ENCODE measurements at regions not wholly inside any gene's neighbourhood (a gene's known extent, or its start where the extent isn't known, plus 50 kb on each side); places are given as distances from the start of the nearest gene placed in this dataset.

DNA sequence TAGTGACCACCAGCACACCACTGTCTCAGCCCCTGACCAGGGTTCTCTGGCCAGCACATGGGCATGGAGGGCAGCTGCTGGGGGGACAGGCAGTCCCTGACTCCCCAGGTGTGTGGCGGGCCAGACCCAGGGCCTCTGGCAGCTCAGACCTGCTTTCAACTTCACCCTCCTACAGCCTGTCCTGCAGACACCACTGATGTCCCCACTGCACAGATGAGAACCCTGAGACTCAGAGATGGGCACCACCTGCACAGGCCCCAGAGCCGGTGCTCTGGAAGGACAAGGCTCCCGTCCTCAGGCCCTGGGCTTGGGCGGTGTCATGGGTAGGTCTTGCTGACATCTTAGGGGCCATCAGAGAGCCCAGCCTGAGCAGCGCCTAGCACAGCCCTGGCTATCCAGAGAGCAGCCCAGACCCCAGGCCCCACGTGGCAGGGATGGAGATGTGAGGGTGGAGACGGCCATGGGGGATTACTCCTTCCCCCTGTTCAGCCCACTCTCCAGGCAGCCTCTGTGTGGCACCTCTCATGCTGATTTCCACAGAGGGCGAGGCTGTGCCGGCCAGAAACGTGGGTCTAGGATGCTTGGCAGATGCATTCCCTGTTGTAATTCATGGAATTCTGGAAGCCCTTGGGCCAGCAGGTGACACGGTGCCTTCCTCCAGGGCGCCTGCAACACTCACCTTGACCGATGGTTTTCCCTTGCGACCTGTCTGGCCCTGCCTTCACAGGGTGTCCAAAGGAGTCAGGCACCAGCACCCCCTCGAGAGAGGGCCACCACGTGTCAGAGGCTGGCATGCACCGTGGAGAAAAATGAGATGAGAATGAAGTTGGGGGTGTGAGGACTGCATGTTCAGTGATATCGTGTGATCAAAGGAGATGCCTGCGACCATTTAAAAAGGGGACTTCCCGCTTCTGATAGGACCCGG is 61.2 kb upstream of the GLI2 start:
- Histone ChIP-seq H4K20me1 (replicated peaks; ENCODE audit: insufficient read depth) (no peaks in the 10 kb centered on the region), H3K79me2 (replicated peaks; ENCODE audit: insufficient read depth) (no peaks in the 10 kb centered on the region), H3K4me2 (no peak overlapping the region), H3K9me2 (ENCODE audit: insufficient read depth) (no peaks in the 10 kb centered on the region), H3K27me3 (ENCODE audit: insufficient read depth) (peaks cover 7% of the 10 kb centered on the region; the same call in 1 of the 2 replicates), H3K4me3 (no peak overlapping the region), H3K4me1 (ENCODE audit: insufficient read depth) (no peaks in the 10 kb centered on the region), H3K27ac (ENCODE audit: low read depth) (no peak overlapping the region), H3F3A (replicated peaks; ENCODE audit: low read depth) (no peaks in the 10 kb centered on the region), H3K36me3 (ENCODE audit: insufficient read depth) (no peaks in the 10 kb centered on the region), H2AFZ (no peak overlapping the region)
- TF ChIP-seq ETS1 (IDR thresholded peaks at IDR 0.05), result no peak
- no peak for TF ChIP-seq NANOG (IDR thresholded peaks at IDR 0.05; ENCODE audit: borderline replicate concordance)
- TF ChIP-seq, protein P1, sequence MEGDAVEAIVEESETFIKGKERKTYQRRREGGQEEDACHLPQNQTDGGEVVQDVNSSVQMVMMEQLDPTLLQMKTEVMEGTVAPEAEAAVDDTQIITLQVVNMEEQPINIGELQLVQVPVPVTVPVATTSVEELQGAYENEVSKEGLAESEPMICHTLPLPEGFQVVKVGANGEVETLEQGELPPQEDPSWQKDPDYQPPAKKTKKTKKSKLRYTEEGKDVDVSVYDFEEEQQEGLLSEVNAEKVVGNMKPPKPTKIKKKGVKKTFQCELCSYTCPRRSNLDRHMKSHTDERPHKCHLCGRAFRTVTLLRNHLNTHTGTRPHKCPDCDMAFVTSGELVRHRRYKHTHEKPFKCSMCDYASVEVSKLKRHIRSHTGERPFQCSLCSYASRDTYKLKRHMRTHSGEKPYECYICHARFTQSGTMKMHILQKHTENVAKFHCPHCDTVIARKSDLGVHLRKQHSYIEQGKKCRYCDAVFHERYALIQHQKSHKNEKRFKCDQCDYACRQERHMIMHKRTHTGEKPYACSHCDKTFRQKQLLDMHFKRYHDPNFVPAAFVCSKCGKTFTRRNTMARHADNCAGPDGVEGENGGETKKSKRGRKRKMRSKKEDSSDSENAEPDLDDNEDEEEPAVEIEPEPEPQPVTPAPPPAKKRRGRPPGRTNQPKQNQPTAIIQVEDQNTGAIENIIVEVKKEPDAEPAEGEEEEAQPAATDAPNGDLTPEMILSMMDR (conservative IDR thresholded peaks at IDR 0.05; ENCODE audit: low read depth in 2 of 2), result no peak
- no peak for TF ChIP-seq STAT1 (IDR thresholded peaks at IDR 0.05; ENCODE audit: unreplicated experiment)
- H3K27ac Mint-ChIP-seq, result no peak overlapping the region
- H3K36me3 Mint-ChIP-seq (ENCODE audit: low read depth), result no peaks in the 10 kb centered on the region
- H3K4me3 Mint-ChIP-seq, result no peak overlapping the region
- peaks cover 2% of the 10 kb centered on the region; the same call in 1 of the 3 replicates for H3K9me3 Mint-ChIP-seq
- DNase-seq (ENCODE audit: low spot score), result no peak
- ATAC-seq, result no peak
- H3K27me3 Mint-ChIP-seq (ENCODE audit: insufficient read depth, low read depth, poor library complexity), result peaks cover 32% of the 10 kb centered on the region
- H3K4me1 Mint-ChIP-seq, result peaks cover 8% of the 10 kb centered on the region

DNA sequence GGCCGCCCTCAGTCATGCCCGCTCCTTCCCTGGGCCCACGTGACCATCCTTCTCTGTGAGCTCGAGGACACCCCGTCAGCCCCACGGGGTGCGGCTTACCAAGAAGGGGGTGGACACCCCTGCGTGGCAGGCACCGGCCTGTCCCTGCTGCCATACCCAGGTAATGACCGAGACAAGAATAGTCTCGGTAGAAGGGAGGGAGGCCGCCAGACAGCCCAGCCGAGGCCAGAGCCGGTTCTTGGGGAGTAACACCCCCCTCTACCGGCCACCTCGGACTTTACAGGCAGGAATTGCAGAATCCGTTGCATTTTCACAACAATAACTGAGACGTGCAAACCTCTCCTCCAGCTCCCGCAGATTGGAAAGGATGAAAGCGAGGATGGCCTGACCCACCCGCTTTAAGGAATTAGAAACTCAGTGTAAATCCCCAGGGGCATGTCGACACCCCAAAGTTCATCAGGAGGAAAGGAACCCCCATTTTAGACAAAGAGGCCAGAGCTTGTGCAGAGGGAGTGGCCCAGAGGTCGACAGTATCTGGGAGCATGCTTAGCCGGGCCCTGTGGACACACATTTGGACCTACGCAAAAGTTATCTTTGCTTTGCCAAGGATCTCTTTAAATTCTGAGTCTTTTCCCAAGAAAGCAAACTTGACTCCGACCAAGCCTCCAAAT is 60.1 kb upstream of the GLI2 start:
- Histone ChIP-seq H3K79me2 (replicated peaks; ENCODE audit: insufficient read depth) (no peaks in the 10 kb centered on the region), H3K9me2 (ENCODE audit: insufficient read depth) (no peaks in the 10 kb centered on the region), H3K4me1 (ENCODE audit: insufficient read depth) (no peaks in the 10 kb centered on the region), H3K27ac (ENCODE audit: low read depth) (no peak overlapping the region), H3K4me2 (no peak overlapping the region), H3F3A (replicated peaks; ENCODE audit: low read depth) (no peaks in the 10 kb centered on the region), H3K36me3 (ENCODE audit: insufficient read depth) (no peaks in the 10 kb centered on the region), H2AFZ (no peak overlapping the region), H3K4me3 (no peak overlapping the region), H3K27me3 (ENCODE audit: insufficient read depth) (no peaks in the 10 kb centered on the region), H4K20me1 (replicated peaks; ENCODE audit: insufficient read depth) (no peaks in the 10 kb centered on the region)
- peaks cover 5% of the 10 kb centered on the region; the same call in 2 of the 3 replicates for H3K9me3 Mint-ChIP-seq
- DNase-seq (ENCODE audit: low spot score) (peak; percentile 83), ATAC-seq (peak; percentile 75)
- H3K27me3 Mint-ChIP-seq (ENCODE audit: insufficient read depth, low read depth, poor library complexity), result peaks cover 27% of the 10 kb centered on the region
- H3K4me3 Mint-ChIP-seq, result no peak overlapping the region
- H3K27ac Mint-ChIP-seq, result no peak overlapping the region
- peaks cover 3% of the 10 kb centered on the region; the same call in 1 of the 3 replicates for H3K4me1 Mint-ChIP-seq
- TF ChIP-seq, protein P1 (conservative IDR thresholded peaks at IDR 0.05; ENCODE audit: low read depth in 2 of 2), result peak; percentile 84 to 89
- no peak for TF ChIP-seq POLR2AphosphoS5 (IDR thresholded peaks at IDR 0.05; ENCODE audit: low read depth)
- H3K36me3 Mint-ChIP-seq (ENCODE audit: low read depth), result no peaks in the 10 kb centered on the region
